Iris pigment epithelial cell (primary cell): ENCODE measurements at regions not wholly inside any gene's neighbourhood (a gene's known extent, or its start where the extent isn't known, plus 50 kb on each side); places are given as distances from the start of the nearest gene placed in this dataset.
"Not testable (repeated sequence)": the region's sequence is repeated elsewhere in the genome, so short reads cannot be mapped to it uniquely, and the experiment has no call there.

Experiments used
- DNase-seq: peaks from one replicate; pipeline ENCODE4 v3.0.0-alpha.2; 2011; ENCODE audit warnings: low read depth

- peak; percentile 86 for DNase-seq
Measured at GRCh38 chr17:77619851-77620250, 338.7 kb upstream of the TNRC6C start.

- no peak for DNase-seq
Measured at GRCh38 chr17:77620282-77620681, 338.2 kb upstream of the TNRC6C start.

- DNase-seq: not testable (repeated sequence)
Measured at GRCh38 chr17:77622084-77622483, 336.4 kb upstream of the TNRC6C start.

DNA sequence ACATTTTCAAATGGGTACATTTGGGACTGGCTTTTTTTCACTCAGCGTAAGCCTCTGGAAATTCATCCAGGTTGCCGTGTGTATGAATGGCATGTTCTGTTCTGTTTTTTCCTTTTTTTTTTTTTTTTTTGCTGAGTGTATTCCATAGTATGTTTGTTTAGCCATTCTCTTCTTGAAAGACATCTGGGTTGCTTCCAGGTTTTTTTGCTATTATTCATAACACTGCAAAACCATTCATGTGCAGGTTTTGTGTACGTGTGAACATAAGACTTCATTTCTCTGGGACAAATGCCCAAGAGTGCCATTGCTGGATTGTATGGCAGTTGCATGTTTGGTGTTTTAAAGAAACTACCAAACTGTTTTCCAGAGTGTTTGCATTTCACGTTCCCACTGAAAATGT, 335.9 kb upstream of the TNRC6C start:
- DNase-seq: no peak

DNA sequence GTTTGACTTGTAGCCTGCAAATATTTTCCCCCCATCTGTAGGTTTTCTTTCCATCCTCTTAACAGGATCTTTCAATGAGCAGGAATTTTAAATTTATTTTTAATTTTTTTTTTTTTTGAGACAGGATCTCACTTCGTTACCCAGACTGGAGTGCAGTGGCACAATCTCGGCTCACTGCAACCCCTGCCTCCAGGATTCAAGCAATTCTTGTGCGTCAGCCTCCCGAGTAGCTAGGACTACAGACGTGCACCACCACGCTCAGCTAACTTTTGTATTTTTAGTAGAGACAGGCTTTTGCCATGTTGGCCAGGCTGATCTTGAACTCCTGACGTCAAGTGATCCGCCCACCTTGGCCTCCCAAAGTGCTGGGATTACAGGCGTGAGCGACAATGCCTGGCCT, 335.2 kb upstream of the TNRC6C start:
- not testable (repeated sequence) for DNase-seq

DNA sequence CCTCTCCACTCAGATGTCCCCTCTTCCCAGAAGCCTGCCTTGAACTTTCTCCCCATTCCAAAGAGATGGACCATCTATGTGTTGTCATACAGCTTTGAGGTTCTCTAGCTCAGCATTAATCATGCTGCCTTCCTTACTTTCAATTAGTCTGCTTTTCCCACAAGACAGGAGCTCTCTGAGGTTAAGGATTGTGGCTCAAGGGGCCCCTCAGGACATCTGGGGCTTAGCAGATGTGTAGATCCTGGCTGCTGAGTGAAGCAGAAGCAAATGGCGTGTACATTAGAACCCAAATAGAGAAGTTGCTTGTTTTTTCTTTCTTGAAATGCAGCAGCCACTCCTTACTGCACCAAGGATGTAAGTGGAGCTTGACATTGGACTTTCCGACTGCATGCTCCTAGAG, 330.5 kb upstream of the TNRC6C start:
- no peak for DNase-seq

- DNase-seq: not testable (repeated sequence)
Measured at GRCh38 chr17:77629284-77629683, 329.2 kb upstream of the TNRC6C start.

GRCh38 chr17:77631307-77631706, 327.2 kb upstream of the TNRC6C start:
- no peak for DNase-seq

DNA sequence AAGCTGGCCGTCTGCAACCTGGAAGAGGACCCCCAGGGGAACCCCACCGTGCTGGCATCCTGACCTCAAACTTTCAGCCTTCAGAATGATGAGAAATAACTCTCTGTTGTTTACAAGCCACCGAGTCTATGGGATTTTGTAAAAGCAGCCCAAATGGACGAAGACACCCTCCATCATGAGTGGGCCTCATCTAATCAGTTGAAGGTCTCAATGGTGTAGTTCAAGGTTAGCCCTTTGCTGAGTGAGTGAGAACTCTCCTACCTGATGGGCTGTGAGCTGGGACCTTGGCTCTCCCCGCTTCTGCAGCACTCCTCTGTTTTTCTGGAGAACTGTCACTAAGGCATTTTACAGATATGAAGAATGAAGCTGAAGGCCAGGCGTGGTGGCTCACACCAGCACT, 325.9 kb upstream of the TNRC6C start:
- DNase-seq: no peak

DNA sequence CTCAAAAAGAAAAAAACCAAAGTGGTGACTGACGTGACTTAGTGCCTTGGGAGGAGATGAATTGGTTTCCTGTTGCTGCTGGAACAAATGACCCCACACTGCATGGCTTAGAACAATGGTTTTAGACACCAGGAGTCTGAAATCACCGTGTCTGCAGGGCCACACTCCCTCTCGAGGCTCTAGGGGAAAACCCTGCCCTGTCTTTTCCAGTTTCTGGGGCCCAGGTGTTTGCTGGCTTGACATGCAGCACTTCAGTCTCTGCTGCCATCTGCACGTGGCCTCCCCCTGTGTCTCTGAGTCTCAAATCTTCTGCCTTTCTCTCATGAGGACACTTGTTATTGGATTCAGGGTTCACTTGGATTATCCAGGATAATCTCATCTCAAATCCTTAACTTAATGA, 323.8 kb upstream of the TNRC6C start:
- DNase-seq: no peak

GRCh38 chr17:77635176-77635575, 323.3 kb upstream of the TNRC6C start:
- no peak for DNase-seq

- DNase-seq: not testable (repeated sequence)
Measured at GRCh38 chr17:77635785-77636184, 322.7 kb upstream of the TNRC6C start.

DNA sequence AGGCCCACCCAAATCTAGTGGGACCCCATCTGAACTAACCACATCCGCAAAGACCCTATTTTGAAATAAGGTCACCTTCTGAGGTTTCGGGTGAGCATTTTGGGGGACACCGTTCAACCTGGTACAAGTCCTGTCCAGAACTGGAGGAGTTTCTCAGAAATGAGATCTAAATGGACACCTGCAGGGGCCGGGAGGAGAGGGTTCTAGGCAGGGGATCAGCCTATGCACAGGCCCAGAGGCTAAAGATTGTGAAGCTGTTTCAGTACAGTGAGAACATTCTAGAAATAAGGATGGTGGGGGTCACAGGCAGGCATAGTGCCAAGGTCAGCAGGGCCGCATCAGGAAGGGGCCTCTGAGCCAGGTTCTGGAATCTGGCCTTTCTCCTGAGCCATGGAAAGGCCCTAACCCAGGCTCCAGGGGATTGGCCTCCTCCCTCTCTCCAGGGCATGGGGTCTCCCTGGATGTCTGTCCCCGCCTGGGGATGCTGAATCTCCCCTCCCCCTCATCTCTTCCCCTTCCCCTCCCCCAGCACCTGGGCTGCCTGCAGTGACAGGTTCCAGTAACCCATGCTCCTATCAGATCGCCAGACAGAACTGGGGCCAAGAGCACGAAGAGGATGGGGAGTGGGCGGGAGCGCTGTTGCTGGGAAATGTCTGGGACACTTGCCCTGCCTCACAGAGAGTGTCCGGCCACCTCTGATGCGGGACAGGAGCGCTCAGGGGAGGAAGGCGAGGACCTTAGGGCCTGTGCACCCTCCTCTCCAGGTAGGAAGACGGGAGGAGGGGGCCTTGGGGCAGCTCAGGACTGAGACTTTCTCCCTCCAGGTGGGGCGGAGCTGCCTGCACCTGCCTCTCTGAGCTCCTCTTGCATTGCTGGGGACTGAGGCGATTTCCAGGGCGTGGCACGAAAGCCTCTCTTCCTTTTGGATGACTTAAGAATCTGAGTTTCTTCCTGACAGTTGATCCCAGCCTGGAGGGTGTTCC, 321.4 kb upstream of the TNRC6C start:
- DNase-seq: no peak

DNA sequence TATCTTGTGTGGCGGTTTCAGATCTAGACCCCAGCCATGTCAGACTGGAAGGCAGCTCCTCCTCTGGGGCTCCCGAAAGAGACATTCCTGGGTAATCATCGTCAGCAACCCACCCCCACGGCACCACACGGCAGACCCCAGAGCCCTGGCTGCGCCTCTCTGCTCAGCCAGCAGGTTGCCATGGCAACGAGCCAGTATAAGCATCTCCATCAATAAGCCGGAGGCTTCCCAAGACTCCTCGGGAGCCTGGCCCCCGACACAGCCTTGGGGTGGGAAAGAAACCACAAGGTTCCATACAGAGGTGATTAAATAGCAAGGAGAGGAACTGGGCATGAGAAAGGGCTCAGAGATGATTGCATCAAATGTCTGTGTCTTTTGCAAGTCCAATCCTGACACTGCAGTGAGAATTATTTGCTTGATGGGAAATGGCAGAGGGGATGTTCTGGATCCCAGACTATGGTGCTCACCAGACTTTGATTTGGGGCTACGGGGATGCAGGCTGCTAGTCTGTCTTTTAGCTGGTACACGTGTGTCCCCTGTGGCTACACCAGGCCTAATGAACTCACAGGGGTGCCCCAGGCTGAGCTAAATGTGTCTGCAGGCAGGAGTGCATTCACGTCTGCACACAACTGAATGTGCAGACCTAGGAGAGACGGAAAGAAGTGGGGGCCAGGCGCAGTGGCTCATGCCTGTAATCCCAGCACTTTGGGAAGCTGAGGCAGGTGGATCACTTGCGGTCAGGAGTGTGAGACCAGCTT, 320.5 kb upstream of the TNRC6C start:
- DNase-seq: no peak

- no peak for DNase-seq
Measured at GRCh38 chr17:77640252-77640651, 318.3 kb upstream of the TNRC6C start.

- no peak for DNase-seq
Measured at GRCh38 chr17:77640916-77641605, 317.4 kb upstream of the TNRC6C start.

DNA sequence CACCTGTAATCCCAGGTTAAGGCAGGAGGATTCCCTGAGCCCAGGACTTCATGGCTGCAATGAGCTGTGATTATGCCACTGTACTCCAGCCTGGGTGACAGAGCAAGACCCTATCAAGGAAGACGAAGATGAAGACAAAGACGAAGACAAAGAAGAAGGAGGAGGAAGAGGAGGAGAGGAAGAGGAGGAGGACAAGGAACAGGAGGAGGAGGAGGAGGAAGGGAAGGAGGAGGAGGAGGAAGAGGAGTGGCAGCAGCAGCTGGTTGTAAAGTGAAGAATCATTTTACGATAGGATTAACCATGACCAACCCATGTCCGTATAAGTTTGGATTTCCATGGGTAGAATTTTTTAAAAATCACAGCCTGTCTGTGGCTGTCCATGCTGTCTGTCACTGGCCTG, 316.8 kb upstream of the TNRC6C start:
- no peak for DNase-seq

GRCh38 chr17:77644181-77645071, 314.1 kb upstream of the TNRC6C start:
- no peak for DNase-seq

- peak; percentile 26 for DNase-seq
Measured at GRCh38 chr17:77645072-77646045, 313.1 kb upstream of the TNRC6C start.

DNA sequence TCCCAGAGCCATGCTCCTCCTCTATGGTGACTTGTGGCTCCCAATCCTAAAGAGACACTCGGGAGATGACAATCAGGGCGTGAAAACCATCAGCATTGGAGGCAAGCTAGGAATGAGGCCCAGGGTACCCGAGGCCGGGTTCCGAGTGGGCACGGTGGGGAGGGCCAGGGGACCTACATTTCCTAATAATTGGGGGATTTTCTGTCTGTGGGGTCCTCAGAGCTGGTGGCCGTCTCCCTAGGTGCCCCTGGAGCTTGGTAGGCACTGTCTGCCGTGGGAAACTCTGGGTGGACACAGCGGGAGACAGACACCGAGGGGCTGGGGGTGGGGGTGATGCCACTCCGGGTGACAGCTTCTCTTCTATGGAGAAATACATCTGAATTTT, 312.5 kb upstream of the TNRC6C start:
- DNase-seq: no peak
